Keratinocyte (primary cell): ENCODE measurements at regions not wholly inside any gene's neighbourhood (a gene's known extent, or its start where the extent isn't known, plus 50 kb on each side); places are given as distances from the start of the nearest gene placed in this dataset.

ENCODE experiments used
- DNase-seq: peaks from one replicate; pipeline ENCODE4 v3.0.0-alpha.2; 2011; ENCODE audit warnings: low read depth, missing footprints, low spot score
- FAIRE-seq: peaks from 2 replicates; lab custom pipeline; 2011; peaks lifted over from hg19 to GRCh38; lab: Jason Lieb, UNC
- H2AFZ ChIP-seq: 2 replicates; pipeline ENCODE4 v1.6.0; 2012; ENCODE audit warnings: low read length, control low read depth, inconsistent platforms; ENCODE audit not compliant: control insufficient read depth
- H3K27ac ChIP-seq: 2 replicates; pipeline ENCODE4 v1.5.1; 2011; ENCODE audit warnings: low read length; ENCODE audit not compliant: control insufficient read depth, insufficient read depth
- H3K27me3 ChIP-seq: 3 replicates; pipeline ENCODE4 v1.6.0; 2011; ENCODE audit warnings: low read length; ENCODE audit not compliant: control insufficient read depth, insufficient read depth; ENCODE audit errors: extremely low read depth
- H3K36me3 ChIP-seq, 2 experiments: 2 replicates in 1 of 2; 3 replicates in 1 of 2; pipeline ENCODE4 v1.5.1; 2011; ENCODE audit warnings: low read length in 2 of 2, mild to moderate bottlenecking in 1 of 2; ENCODE audit not compliant: control insufficient read depth in 2 of 2, insufficient read depth in 2 of 2; ENCODE audit errors: extremely low read depth in 1 of 2
- H3K4me1 ChIP-seq: 3 replicates; pipeline ENCODE4 v1.5.1; 2011; ENCODE audit warnings: low read length; ENCODE audit not compliant: control insufficient read depth, insufficient read depth; ENCODE audit errors: extremely low read depth
- H3K4me2 ChIP-seq: 3 replicates; pipeline ENCODE4 v1.6.0; 2011; ENCODE audit warnings: low read depth, low read length; ENCODE audit not compliant: control insufficient read depth, insufficient read depth; ENCODE audit errors: extremely low read depth
- H3K4me3 ChIP-seq, 3 experiments: fragments of 200-600 bp in 1 of 3; sonication (generic) in 1 of 3; 2 replicates in 2 of 3; 3 replicates in 1 of 3; pipeline ENCODE4 v1.5.1; 2011 to 2016; ENCODE audit warnings: low read length in 3 of 3, mild to moderate bottlenecking in 3 of 3, control low read depth in 2 of 3, inconsistent platforms in 1 of 3, low read depth in 1 of 3, mixed read lengths in 1 of 3, mixed run types in 1 of 3, moderate library complexity in 1 of 3; ENCODE audit not compliant: control insufficient read depth in 2 of 3, insufficient read depth in 2 of 3; ENCODE audit errors: extremely low read depth in 1 of 3
- H3K79me2 ChIP-seq: 2 replicates; pipeline ENCODE4 v1.6.0; 2012; ENCODE audit warnings: low read length; ENCODE audit not compliant: control insufficient read depth, insufficient read depth
- H3K9ac ChIP-seq: 3 replicates; pipeline ENCODE4 v1.6.0; 2011; ENCODE audit warnings: low read length; ENCODE audit not compliant: control insufficient read depth, insufficient read depth; ENCODE audit errors: extremely low read depth
- H3K9me1 ChIP-seq: 3 replicates; pipeline ENCODE4 v1.6.0; 2011; ENCODE audit warnings: low read length; ENCODE audit not compliant: control insufficient read depth, insufficient read depth; ENCODE audit errors: extremely low read depth
- H3K9me3 ChIP-seq: 2 replicates; pipeline ENCODE4 v1.5.1; 2012; ENCODE audit warnings: low read depth, low read length; ENCODE audit not compliant: control insufficient read depth
- H4K20me1 ChIP-seq: 3 replicates; pipeline ENCODE4 v1.6.0; 2011; ENCODE audit warnings: low read length; ENCODE audit not compliant: control insufficient read depth, insufficient read depth; ENCODE audit errors: extremely low read depth
- CTCF ChIP-seq, 3 experiments: IDR thresholded peaks in 1 of 3; conservative IDR thresholded peaks in 1 of 3; optimal IDR thresholded peaks in 1 of 3; 2 replicates in 2 of 3; 3 replicates in 1 of 3; pipeline versions ENCODE3 to v1.5.1; 2011; ENCODE audit warnings: low read length in 3 of 3, mild to moderate bottlenecking in 3 of 3, moderate library complexity in 2 of 3, control low read depth in 1 of 3, inconsistent platforms in 1 of 3; ENCODE audit not compliant: insufficient read depth in 2 of 3; ENCODE audit errors: extremely low read depth in 1 of 3
- EZH2 ChIP-seq: IDR thresholded peaks from one replicate; pipeline ENCODE4 v1.6.1; 2012; ENCODE audit warnings: inconsistent platforms, mild to moderate bottlenecking, low read length, moderate library complexity
- dilution Hi-C: fragments of 300-500 bp; cut with MboI; formaldehyde crosslinking; loops from one replicate; pipeline ENCODE4 v1.7.0; 2020; ENCODE audit warnings: low sequenced_read_pairs; ENCODE audit not compliant: extremely low pct_ligation_motif_present

- peaks cover 14% of the 10 kb centered on the region for H3K27me3 ChIP-seq
- dilution Hi-C loops, result no loop called here
- no peak for FAIRE-seq
Observed at GRCh38 chr6:165842281-165842936, 179.4 kb upstream of the PDE10A start.

GRCh38 chr6:165841153-165841558 is 178.1 kb upstream of the PDE10A start:
- Histone ChIP-seq H3K27ac (no peak overlapping the region), H3K27me3 (peaks cover 5% of the 10 kb centered on the region), H3K4me3 (no peak overlapping the region), H3K4me2 (no peak overlapping the region), H4K20me1 (no peaks in the 10 kb centered on the region), H3K9me1 (no peaks in the 10 kb centered on the region), H2AFZ (no peak overlapping the region), H3K79me2 (no peaks in the 10 kb centered on the region), H3K9me3 (no peaks in the 10 kb centered on the region), H3K4me1 (no peaks in the 10 kb centered on the region), H3K36me3 (no peaks in the 10 kb centered on the region), H3K9ac (no peak overlapping the region)
- FAIRE-seq (no peak), DNase-seq (no peak)
- TF ChIP-seq CTCF (optimal IDR thresholded peaks at IDR 0.05 in 1 of 3, IDR thresholded peaks at IDR 0.05 in 1 of 3, conservative IDR thresholded peaks at IDR 0.05 in 1 of 3; ENCODE audit: extremely low read depth in 1 of 3, insufficient read depth in 2 of 3, low read length in 3 of 3) (no peak), EZH2 (no peak)
- dilution Hi-C loops, result no loop called here

More at GRCh38 chr6:165842281-165842936, 179.4 kb upstream of the PDE10A start:
- Histone ChIP-seq H3K4me2 (no peak overlapping the region), H3K4me3 (no peak overlapping the region), H3K79me2 (no peaks in the 10 kb centered on the region), H3K9me1 (no peaks in the 10 kb centered on the region), H2AFZ (no peak overlapping the region), H3K4me1 (no peaks in the 10 kb centered on the region), H3K9me3 (no peaks in the 10 kb centered on the region), H4K20me1 (no peaks in the 10 kb centered on the region), H3K9ac (no peak overlapping the region), H3K36me3 (no peaks in the 10 kb centered on the region), H3K27ac (no peak overlapping the region)
- TF ChIP-seq CTCF (optimal IDR thresholded peaks at IDR 0.05 in 1 of 3, IDR thresholded peaks at IDR 0.05 in 1 of 3, conservative IDR thresholded peaks at IDR 0.05 in 1 of 3; ENCODE audit: extremely low read depth in 1 of 3, insufficient read depth in 2 of 3, low read length in 3 of 3) (no peak), EZH2 (no peak)
- DNase-seq, result no peak
